C4-2B (cell line): ENCODE measurements at regions not wholly inside any gene's neighbourhood (a gene's known extent, or its start where the extent isn't known, plus 50 kb on each side); places are given as distances from the start of the nearest gene placed in this dataset.

Source experiments
- ZFX ChIP-seq: fragments of 450-650 bp; IDR thresholded peaks from 2 replicates; pipeline ENCODE4 v1.6.1; 2017
- TF ChIP-seq, protein P1 (sequence below): fragments of 450-650 bp; conservative IDR thresholded peaks from 2 replicates; pipeline ENCODE4 v1.5.1; 2017; ENCODE audit warnings: mild to moderate bottlenecking

GRCh38 chr1:30638811-30639210 is 84.6 kb downstream of the MATN1 start:
- TF ChIP-seq, protein P1, sequence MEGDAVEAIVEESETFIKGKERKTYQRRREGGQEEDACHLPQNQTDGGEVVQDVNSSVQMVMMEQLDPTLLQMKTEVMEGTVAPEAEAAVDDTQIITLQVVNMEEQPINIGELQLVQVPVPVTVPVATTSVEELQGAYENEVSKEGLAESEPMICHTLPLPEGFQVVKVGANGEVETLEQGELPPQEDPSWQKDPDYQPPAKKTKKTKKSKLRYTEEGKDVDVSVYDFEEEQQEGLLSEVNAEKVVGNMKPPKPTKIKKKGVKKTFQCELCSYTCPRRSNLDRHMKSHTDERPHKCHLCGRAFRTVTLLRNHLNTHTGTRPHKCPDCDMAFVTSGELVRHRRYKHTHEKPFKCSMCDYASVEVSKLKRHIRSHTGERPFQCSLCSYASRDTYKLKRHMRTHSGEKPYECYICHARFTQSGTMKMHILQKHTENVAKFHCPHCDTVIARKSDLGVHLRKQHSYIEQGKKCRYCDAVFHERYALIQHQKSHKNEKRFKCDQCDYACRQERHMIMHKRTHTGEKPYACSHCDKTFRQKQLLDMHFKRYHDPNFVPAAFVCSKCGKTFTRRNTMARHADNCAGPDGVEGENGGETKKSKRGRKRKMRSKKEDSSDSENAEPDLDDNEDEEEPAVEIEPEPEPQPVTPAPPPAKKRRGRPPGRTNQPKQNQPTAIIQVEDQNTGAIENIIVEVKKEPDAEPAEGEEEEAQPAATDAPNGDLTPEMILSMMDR: no peak
- TF ChIP-seq ZFX: no peak
